ENCODE measurements at regions not wholly inside any gene's neighbourhood (a gene's known extent, or its start where the extent isn't known, plus 50 kb on each side); places are given as distances from the start of the nearest gene placed in this dataset.

DNA sequence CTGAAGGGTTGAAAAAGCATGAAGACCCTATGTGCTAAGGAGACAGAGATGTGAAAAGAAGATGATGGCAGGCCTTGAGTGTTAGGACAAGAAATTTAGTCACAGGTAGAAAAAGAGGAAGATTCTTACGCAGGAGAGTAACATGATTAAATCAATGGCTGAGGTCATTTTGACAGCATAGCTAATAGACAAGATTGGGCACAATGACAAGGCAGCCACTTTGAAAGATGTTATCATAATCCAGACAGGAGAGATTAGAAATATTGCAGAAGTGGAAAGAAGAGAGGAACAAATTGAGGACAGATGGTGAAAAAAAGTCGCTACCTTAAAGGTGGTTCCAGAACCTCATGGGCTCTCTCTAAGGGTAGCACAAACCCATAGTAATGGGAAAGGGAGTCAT lies 228.8 kb upstream of the DDHD1 start:
- no peak for ATAC-seq
- TF ChIP-seq, protein P1, sequence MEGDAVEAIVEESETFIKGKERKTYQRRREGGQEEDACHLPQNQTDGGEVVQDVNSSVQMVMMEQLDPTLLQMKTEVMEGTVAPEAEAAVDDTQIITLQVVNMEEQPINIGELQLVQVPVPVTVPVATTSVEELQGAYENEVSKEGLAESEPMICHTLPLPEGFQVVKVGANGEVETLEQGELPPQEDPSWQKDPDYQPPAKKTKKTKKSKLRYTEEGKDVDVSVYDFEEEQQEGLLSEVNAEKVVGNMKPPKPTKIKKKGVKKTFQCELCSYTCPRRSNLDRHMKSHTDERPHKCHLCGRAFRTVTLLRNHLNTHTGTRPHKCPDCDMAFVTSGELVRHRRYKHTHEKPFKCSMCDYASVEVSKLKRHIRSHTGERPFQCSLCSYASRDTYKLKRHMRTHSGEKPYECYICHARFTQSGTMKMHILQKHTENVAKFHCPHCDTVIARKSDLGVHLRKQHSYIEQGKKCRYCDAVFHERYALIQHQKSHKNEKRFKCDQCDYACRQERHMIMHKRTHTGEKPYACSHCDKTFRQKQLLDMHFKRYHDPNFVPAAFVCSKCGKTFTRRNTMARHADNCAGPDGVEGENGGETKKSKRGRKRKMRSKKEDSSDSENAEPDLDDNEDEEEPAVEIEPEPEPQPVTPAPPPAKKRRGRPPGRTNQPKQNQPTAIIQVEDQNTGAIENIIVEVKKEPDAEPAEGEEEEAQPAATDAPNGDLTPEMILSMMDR (IDR thresholded peaks at IDR 0.05), result no peak
- Histone ChIP-seq H3K36me3 (ENCODE audit: insufficient read depth in 1 of 2, low read depth in 1 of 2) (no peaks in the 10 kb centered on the region), H3K4me1 (no peaks in the 10 kb centered on the region), H3K27me3 (ENCODE audit: insufficient read depth in 3 of 3, low read length in 2 of 3) (no peaks in the 10 kb centered on the region), H3K4me3 (no peak overlapping the region), H3K27ac (no peak overlapping the region), H3K9me3 (no peaks in the 10 kb centered on the region)
- WGBS, 3 donors, result 94 to 98% (median 95%) methylated on average over 2 of the region's 2 CpGs
- intact Hi-C loops (cut with DNase I), result no loop called here
- DNase-seq, result no peak

- no peaks in the 10 kb centered on the region for H3K4me1 ChIP-seq
- no peak overlapping the region for H3K27ac ChIP-seq
- intact Hi-C loops (cut with DNase I), result no loop called here
- DNase-seq, result no peak
- H3K27me3 ChIP-seq (ENCODE audit: insufficient read depth in 3 of 3, low read length in 2 of 3), result no peaks in the 10 kb centered on the region
- 24 to 37% (median 31%) methylated on average over 1 of the region's 1 CpG for WGBS, 3 donors
- no peak for ATAC-seq
- TF ChIP-seq, protein P1 (IDR thresholded peaks at IDR 0.05), result no peak
- no peaks in the 10 kb centered on the region for H3K9me3 ChIP-seq
- H3K36me3 ChIP-seq (ENCODE audit: insufficient read depth in 1 of 2, low read depth in 1 of 2), result no peaks in the 10 kb centered on the region
- no peak overlapping the region for H3K4me3 ChIP-seq
These were observed 227.7 kb upstream of the DDHD1 start for GRCh38 chr14:53380867-53381225.

DNA sequence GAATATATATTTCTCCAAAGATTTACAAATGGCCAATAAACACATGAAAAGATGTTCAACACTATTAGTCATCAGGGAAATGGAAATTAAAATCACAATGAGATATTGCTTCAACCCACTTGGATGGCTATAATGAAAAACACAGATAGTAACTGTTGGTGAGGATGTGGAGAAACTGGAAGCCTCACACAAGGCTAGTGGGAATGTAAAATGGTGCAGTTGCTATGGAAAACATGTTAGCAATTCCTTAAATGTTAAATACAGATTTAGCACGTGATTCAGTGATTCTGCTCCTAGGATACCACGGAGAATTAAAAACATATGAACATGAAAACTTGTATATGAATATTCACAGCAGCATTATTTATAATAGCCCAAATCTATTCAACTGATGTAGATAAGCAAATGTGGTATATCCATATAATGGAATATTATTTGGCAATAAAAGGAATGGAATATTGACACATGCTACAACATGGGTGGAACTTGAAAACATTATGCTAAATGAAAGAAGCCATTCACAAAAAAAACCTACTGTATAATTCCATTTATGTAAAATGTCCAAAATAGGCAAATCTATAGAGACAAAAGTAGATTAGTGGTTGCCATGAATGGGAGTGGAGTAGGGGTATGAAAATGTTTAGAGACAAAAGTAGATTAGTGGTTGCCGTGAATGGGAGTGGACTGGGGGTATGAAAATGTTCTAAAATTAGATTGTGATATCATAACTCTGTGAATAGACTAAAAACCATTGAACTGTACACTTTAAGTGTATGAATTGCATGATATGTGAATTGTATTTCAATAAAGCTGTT lies 227.1 kb upstream of the DDHD1 start:
- TF ChIP-seq, protein P1 (IDR thresholded peaks at IDR 0.05), result no peak
- WGBS, 3 donors, result 73 to 77% (median 74%) methylated on average over 3 of the region's 3 CpGs
- H3K4me1 ChIP-seq, result no peaks in the 10 kb centered on the region
- no peaks in the 10 kb centered on the region for H3K36me3 ChIP-seq (ENCODE audit: insufficient read depth in 1 of 2, low read depth in 1 of 2)
- H3K9me3 ChIP-seq, result no peaks in the 10 kb centered on the region
- no peak for DNase-seq
- H3K27ac ChIP-seq, result no peak overlapping the region
- H3K27me3 ChIP-seq (ENCODE audit: insufficient read depth in 3 of 3, low read length in 2 of 3), result no peaks in the 10 kb centered on the region
- H3K4me3 ChIP-seq, result no peak overlapping the region
- no peak for ATAC-seq
- intact Hi-C loops (cut with DNase I), result no loop called here

DNA sequence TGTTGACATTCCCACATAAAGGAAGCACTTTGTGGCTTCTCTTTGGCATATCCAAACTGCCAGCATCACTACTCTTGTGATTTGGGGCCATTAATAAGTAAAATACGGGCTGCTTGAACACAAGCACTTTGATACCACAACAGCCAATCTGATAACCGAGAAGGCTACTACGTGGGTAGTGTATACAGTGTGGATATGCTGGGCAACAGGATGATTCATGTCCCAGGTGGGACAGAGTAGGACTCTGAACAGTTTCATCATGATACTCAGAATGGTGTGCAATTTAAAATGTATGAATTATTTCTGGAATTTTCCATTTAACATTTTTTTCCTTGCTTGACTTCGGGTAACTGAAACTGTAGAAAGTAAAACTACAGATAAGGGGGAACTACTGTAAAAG lies 225.0 kb upstream of the DDHD1 start:
- 76 to 83% (median 82%) methylated on average over 4 of the region's 4 CpGs for WGBS, 3 donors
- no peaks in the 10 kb centered on the region for H3K27me3 ChIP-seq (ENCODE audit: insufficient read depth in 3 of 3, low read length in 2 of 3)

More for the DNA sequence above, 225.0 kb upstream of the DDHD1 start:
- TF ChIP-seq, protein P1 (IDR thresholded peaks at IDR 0.05), result no peak
- intact Hi-C loops (cut with DNase I), result no loop called here
- H3K9me3 ChIP-seq, result no peaks in the 10 kb centered on the region
- ATAC-seq (no peak), DNase-seq (no peak)
- no peaks in the 10 kb centered on the region for H3K4me1 ChIP-seq
- no peaks in the 10 kb centered on the region for H3K36me3 ChIP-seq (ENCODE audit: insufficient read depth in 1 of 2, low read depth in 1 of 2)
- H3K4me3 ChIP-seq, result no peak overlapping the region
- H3K27ac ChIP-seq, result no peak overlapping the region

Measured in psoas muscle (tissue), 7 donors.